Panc1 (cell line): ENCODE measurements at regions not wholly inside any gene's neighbourhood (a gene's known extent, or its start where the extent isn't known, plus 50 kb on each side); places are given as distances from the start of the nearest gene placed in this dataset.

Source experiments
- ATAC-seq: fragments of 200-7000 bp; cut with Tn5 transposase; 2 replicates; pipeline ENCODE4 v1.9.1; 2020; ENCODE audit warnings: mild to moderate bottlenecking, moderate library complexity
- BruUV-seq: library from RNA; stranded (reverse); fragments of 400-500 nt; replicated peaks from 2 replicates; lab custom pipeline; 2021; lab: Mats Ljungman, UMichigan
- CTCF ChIA-PET: fragments of 300-600 bp; sonication (Branson Sonifier 250); formaldehyde crosslinking; loops from one replicate; lab custom pipeline; 2022; ENCODE audit warnings: antibody characterized with exemption; lab: Charles Lee
- POLR2A ChIA-PET: fragments of 300-600 bp; sonication (Branson Sonifier 250); formaldehyde crosslinking; loops from one replicate; lab custom pipeline; 2022; ENCODE audit warnings: antibody characterized with exemption; lab: Charles Lee
- DNase-seq: peaks from one replicate; pipeline ENCODE4 v3.0.0-alpha.2; 2010; ENCODE audit warnings: low read depth, low spot score
- H3K27ac ChIP-seq: 2 replicates; pipeline ENCODE4 v1.5.1; 2011; ENCODE audit warnings: mild to moderate bottlenecking, low read length, inconsistent platforms
- H3K27me3 ChIP-seq: fragments of 200-500 bp; sonication (Bioruptor generic); 2 replicates; pipeline ENCODE4 v1.6.0; 2014; ENCODE audit warnings: low read length, inconsistent platforms; ENCODE audit not compliant: control insufficient read depth, insufficient read depth
- H3K36me3 ChIP-seq: fragments of 200-500 bp; sonication (Bioruptor generic); 2 replicates; pipeline ENCODE4 v1.5.1; 2014; ENCODE audit warnings: inconsistent platforms, mild to moderate bottlenecking, low read length, moderate library complexity; ENCODE audit not compliant: control insufficient read depth, insufficient read depth
- H3K4me1 ChIP-seq: 2 replicates; pipeline ENCODE4 v1.5.1; 2011; ENCODE audit warnings: inconsistent platforms, mild to moderate bottlenecking, low read length, moderate library complexity; ENCODE audit not compliant: control insufficient read depth, insufficient read depth
- H3K4me3 ChIP-seq, 2 experiments: 2 replicates each; pipeline ENCODE4 v1.5.1; 2011 to 2012; ENCODE audit warnings: low read depth in 2 of 2, low read length in 2 of 2, mild to moderate bottlenecking in 2 of 2, inconsistent platforms in 1 of 2, moderate library complexity in 1 of 2
- H3K9me3 ChIP-seq: fragments of 200-500 bp; sonication (Bioruptor generic); 2 replicates; pipeline ENCODE4 v1.5.1; 2014; ENCODE audit warnings: low read depth, mild to moderate bottlenecking, inconsistent platforms, low read length, moderate library complexity; ENCODE audit not compliant: control insufficient read depth, insufficient read depth
- CTCF ChIP-seq: fragments of 450-650 bp; IDR thresholded peaks from 2 replicates; pipeline ENCODE4 v1.5.1; 2017; ENCODE audit warnings: mild to moderate bottlenecking
- POLR2AphosphoS5 ChIP-seq: IDR thresholded peaks from 2 replicates; pipeline ENCODE4 v1.6.1; 2012; ENCODE audit warnings: mild to moderate bottlenecking, low read depth, low read length, moderate library complexity
- REST ChIP-seq, 2 experiments: IDR thresholded peaks; 2 replicates each; pipeline ENCODE4 v1.6.1; 2011 to 2012; ENCODE audit warnings: low read depth in 2 of 2, control low read depth in 1 of 2, low read length in 1 of 2, mild to moderate bottlenecking in 1 of 2, moderate library complexity in 1 of 2; ENCODE audit not compliant: insufficient read depth in 1 of 2
- SIN3A ChIP-seq: IDR thresholded peaks from 2 replicates; pipeline ENCODE4 v1.6.1; 2012; ENCODE audit warnings: low read depth, mild to moderate bottlenecking, low read length, moderate library complexity, borderline replicate concordance; ENCODE audit not compliant: insufficient read depth
- TCF7L2 ChIP-seq: IDR thresholded peaks from 2 replicates; pipeline ENCODE4 v1.6.1; 2011; ENCODE audit warnings: mild to moderate bottlenecking, low read depth, low read length, inconsistent platforms
- in situ Hi-C: cut with HindIII; loops from 2 replicates; pipeline ENCODE4 v1.10.0; 2016; ENCODE audit warnings: low sequenced_read_pairs, low pct_unique_long_range_greater_than_20kb
- intact Hi-C: fragments of 100-400 bp; cut with micrococcal nuclease; formaldehyde crosslinking; loops from one replicate; pipeline ENCODE4 v1.10.0; 2022; ENCODE audit not compliant: unreplicated experiment

- in situ Hi-C loops, result no loop called here
- H3K4me1 ChIP-seq, result peaks cover 17% of the 10 kb centered on the region
- no peak overlapping the region for H3K4me3 ChIP-seq
- TF ChIP-seq REST (IDR thresholded peaks at IDR 0.05; ENCODE audit: insufficient read depth in 1 of 2, low read depth in 2 of 2, low read length in 1 of 2), result no peak
- TF ChIP-seq SIN3A, result no peak
- TF ChIP-seq TCF7L2, result no peak
- TF ChIP-seq POLR2AphosphoS5, result no peak
- no peak for TF ChIP-seq CTCF
- H3K36me3 ChIP-seq, result no peaks in the 10 kb centered on the region
- DNase-seq (no peak), ATAC-seq (no peak)
- intact Hi-C loops, result loop anchor here (10.0 kb wide), 1 partner anchor 95 kb away; no protein-coding TSS in a partner anchor
- H3K27ac ChIP-seq, result no peak overlapping the region
- no peaks in the 10 kb centered on the region for H3K9me3 ChIP-seq
- CTCF ChIA-PET, result no interaction called here
- no peaks in the 10 kb centered on the region for H3K27me3 ChIP-seq
- BruUV-seq, result no TSS peak
- POLR2A ChIA-PET, result no interaction called here
Observed at GRCh38 chr7:93039786-93040185, 78.0 kb downstream of the SAMD9 start.

GRCh38 chr7:93039282-93039681, 78.5 kb downstream of the SAMD9 start:
- no peak for TF ChIP-seq REST (IDR thresholded peaks at IDR 0.05; ENCODE audit: insufficient read depth in 1 of 2, low read depth in 2 of 2, low read length in 1 of 2)
- TF ChIP-seq TCF7L2, result no peak
- no peak for TF ChIP-seq POLR2AphosphoS5
- TF ChIP-seq SIN3A, result no peak
- no peak for TF ChIP-seq CTCF
- Histone ChIP-seq H3K4me1 (peaks cover 14% of the 10 kb centered on the region), H3K36me3 (no peaks in the 10 kb centered on the region), H3K27ac (no peak overlapping the region), H3K4me3 (no peak overlapping the region), H3K9me3 (no peaks in the 10 kb centered on the region), H3K27me3 (no peaks in the 10 kb centered on the region)
- intact Hi-C loops, result loop anchor here (10.0 kb wide), 1 partner anchor 94 kb away; no protein-coding TSS in a partner anchor
- ATAC-seq (no peak), DNase-seq (no peak)
- ChIA-PET CTCF (no interaction called here), POLR2A (no interaction called here)
- in situ Hi-C loops, result no loop called here
- no TSS peak for BruUV-seq
